Astrocyte of the cerebellum (primary cell): ENCODE measurements at regions not wholly inside any gene's neighbourhood (a gene's known extent, or its start where the extent isn't known, plus 50 kb on each side); places are given as distances from the start of the nearest gene placed in this dataset.

Experiments
- DNase-seq: peaks from one replicate; pipeline ENCODE4 v3.0.0-alpha.2; 2011; ENCODE audit warnings: low read depth
- H3K4me3 ChIP-seq: 2 replicates; pipeline ENCODE4 v1.5.1; 2011; ENCODE audit warnings: mild to moderate bottlenecking, low read depth, low read length, moderate library complexity
- in situ Hi-C: cut with HindIII; loops from 2 replicates; pipeline ENCODE4 v1.10.0; 2017; ENCODE audit warnings: low sequenced_read_pairs
- TF ChIP-seq, protein P1 (sequence below): IDR thresholded peaks from 2 replicates; pipeline ENCODE4 v1.5.1; 2012; ENCODE audit warnings: low read length, low read depth, moderate library complexity, mild to moderate bottlenecking; ENCODE audit errors: missing control alignments

DNA sequence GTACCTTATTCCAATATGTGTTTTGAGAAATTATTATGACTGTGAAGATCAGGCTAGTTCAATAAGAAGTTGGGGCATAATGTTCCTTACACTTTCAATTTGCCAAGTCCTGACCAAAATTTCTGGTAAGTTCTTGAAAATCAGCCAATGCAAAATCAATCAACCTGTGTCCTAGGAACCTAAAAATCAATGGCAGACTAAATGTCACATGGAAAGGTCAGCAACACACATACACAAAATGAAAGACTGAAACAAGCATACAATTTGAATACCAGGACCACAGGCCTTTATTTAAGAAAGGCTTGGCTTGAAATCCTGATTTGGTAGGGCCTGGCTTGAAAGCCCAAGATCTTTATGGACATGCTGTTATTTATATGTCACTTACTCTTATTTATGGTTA lies 155.5 kb upstream of the ZKSCAN2 start:
- no peak for DNase-seq
- TF ChIP-seq, protein P1, sequence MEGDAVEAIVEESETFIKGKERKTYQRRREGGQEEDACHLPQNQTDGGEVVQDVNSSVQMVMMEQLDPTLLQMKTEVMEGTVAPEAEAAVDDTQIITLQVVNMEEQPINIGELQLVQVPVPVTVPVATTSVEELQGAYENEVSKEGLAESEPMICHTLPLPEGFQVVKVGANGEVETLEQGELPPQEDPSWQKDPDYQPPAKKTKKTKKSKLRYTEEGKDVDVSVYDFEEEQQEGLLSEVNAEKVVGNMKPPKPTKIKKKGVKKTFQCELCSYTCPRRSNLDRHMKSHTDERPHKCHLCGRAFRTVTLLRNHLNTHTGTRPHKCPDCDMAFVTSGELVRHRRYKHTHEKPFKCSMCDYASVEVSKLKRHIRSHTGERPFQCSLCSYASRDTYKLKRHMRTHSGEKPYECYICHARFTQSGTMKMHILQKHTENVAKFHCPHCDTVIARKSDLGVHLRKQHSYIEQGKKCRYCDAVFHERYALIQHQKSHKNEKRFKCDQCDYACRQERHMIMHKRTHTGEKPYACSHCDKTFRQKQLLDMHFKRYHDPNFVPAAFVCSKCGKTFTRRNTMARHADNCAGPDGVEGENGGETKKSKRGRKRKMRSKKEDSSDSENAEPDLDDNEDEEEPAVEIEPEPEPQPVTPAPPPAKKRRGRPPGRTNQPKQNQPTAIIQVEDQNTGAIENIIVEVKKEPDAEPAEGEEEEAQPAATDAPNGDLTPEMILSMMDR = no peak
- in situ Hi-C loops = no loop called here
- no peak overlapping the region for H3K4me3 ChIP-seq

- in situ Hi-C loops = no loop called here
- H3K4me3 ChIP-seq = no peak overlapping the region
- TF ChIP-seq, protein P1 = no peak
- DNase-seq = no peak
Observed at GRCh38 chr16:25411396-25412081, 153.9 kb upstream of the ZKSCAN2 start.

DNA sequence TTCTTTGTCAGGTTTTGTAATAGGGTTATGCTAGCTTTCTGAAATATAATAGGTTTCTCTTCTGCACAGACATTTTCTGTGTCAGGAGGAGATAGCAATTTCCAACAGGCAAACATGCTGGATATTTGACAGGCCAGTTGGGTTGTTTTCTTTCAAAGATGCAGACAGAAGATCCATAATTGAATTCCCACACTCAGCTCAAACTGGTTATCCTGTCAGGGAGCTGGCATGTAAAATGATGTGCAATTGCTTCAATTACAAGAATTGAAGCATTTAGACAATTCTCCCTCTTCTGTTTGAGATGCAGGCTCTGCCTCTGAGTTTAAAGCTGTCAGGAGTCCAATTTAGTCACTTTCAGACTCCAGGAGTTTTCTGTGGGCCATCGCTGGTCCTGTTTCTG lies 146.2 kb upstream of the ZKSCAN2 start:
- TF ChIP-seq, protein P1 = no peak
- DNase-seq = no peak
- in situ Hi-C loops = no loop called here
- no peak overlapping the region for H3K4me3 ChIP-seq

- no peak overlapping the region for H3K4me3 ChIP-seq
- in situ Hi-C loops = no loop called here
- TF ChIP-seq, protein P1 = no peak
- no peak for DNase-seq
Observed at GRCh38 chr16:25395528-25395927, 137.9 kb upstream of the ZKSCAN2 start.

- TF ChIP-seq, protein P1 = no peak
- no peak overlapping the region for H3K4me3 ChIP-seq
- in situ Hi-C loops = no loop called here
- DNase-seq = no peak
Observed at GRCh38 chr16:25390761-25391160, 133.1 kb upstream of the ZKSCAN2 start.

DNA sequence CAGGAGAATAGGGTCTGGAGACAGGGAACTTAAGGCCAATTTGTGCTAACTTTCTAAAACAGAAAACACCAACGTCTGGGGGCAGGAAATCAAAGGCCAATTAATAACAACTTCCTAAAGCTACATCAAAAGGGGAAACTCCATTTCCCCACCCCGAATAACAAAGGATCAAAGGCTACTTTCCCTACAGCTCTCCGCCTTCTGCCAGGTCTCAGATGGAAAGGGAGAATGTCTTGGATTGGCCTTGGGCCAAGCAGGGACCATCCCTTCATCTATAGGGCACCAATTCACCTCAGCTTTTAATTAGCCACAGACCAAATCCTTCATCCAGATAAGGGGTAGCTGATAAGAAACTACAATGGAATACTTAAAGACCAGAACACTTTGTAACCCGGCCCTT lies 116.9 kb upstream of the ZKSCAN2 start:
- in situ Hi-C loops = no loop called here
- TF ChIP-seq, protein P1 = no peak
- H3K4me3 ChIP-seq = no peak overlapping the region
- DNase-seq = no peak
